Forelimb muscle (tissue), 1 donor: ENCODE measurements at regions not wholly inside any gene's neighbourhood (a gene's known extent, or its start where the extent isn't known, plus 50 kb on each side); places are given as distances from the start of the nearest gene placed in this dataset.
A peak's percentile ranks its signal among the peaks of the same experiment; 100 is the strongest.
"Not testable (repeated sequence)": the region's sequence is repeated elsewhere in the genome, so short reads cannot be mapped to it uniquely, and the experiment has no call there.

ENCODE experiments used
- DNase-seq: peaks from one replicate; pipeline ENCODE4 v3.0.0-alpha.2; 2013; ENCODE audit warnings: low read depth

DNA sequence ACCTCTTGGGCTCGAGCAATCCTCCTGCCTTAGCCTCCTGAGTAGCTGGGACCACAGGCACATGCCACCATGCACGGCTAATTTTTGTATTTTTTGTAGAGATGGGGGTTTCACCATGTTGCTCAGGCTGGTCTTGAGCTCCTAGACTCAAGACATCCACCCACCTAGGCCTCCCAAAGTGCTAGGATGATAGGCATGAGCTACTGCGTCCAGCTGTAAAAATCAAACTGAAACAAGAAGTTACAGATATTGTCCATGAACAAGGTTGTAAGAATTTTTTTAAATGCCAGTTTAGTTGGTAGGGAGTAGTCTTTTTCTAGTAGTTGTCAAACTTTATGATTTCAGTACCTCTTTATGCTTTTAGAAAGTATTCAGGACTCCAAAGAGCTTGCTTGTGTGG is 424.4 kb upstream of the PMFBP1 start:
- no peak for DNase-seq

DNA sequence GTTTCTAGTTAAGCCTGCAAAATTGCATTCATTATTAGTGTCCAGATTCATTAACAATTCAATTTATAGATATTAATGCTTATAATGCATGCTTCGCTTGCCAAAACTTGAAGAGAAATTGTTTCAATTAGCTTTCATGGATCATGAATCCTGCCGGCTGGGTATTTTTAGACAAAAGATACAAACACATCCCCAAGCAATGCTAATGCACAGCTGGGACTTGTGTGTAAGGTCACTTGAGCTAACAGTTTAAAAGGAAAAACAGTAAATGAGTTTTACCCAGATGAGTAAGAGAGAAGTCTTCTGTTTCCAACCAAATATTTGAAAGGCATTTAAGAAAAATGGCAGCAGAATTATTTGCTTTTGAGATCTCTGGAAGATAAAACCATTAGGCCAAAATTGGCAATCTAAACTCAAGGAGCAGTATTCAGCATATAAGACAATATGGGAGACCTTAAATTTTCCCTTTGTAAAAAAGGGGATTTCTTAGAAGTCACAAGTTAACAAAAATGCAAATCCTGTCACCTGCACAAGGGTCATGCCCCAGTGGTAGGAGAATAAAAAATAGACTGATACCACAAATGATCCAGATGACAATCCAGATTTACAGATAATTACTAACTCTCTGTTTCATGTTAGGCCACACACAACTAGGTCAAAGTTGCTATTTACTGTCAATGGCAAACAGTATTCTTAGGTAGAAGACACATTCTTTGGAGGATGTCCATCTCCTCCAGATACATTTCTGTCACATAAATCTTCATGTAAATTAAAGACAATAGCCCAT is 418.4 kb upstream of the PMFBP1 start:
- DNase-seq: no peak

DNA sequence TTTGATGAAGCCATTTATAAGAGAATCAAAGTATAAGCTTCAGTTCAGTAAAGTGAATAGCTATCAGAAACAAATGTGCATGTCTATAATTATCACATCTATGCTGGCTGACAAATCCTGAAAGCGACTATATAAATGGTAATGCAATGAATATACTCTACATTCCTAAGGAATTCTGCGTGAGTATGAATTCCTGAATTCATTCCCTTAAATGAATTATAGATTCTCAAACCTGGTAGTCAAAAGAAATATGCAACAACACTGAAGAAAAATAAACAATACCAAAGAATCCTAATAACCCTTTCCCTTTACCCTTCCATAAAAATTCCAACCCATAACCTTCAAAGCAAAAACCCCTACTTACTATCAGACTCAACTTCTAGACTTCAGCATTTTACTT is 416.6 kb upstream of the PMFBP1 start:
- DNase-seq: no peak

DNA sequence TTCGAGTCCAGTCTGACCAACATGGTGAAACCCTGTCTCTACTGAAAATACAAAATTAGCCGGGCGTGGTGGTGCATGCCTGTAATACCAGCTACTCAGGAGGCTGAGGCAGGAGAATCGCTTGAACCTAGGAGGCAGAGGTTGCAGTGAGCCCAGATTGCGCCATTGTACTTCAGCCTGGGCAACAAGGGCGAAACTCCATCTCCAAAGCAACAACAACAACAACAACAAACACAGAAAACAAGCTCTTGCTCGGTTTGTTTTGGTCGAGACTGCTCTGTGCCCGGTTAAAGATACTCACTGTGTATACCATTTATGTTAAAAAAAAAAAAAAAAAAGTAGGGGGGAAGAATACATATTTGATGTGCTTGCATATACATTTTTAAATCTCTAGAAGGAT is 406.1 kb upstream of the PMFBP1 start:
- not testable (repeated sequence) for DNase-seq

DNA sequence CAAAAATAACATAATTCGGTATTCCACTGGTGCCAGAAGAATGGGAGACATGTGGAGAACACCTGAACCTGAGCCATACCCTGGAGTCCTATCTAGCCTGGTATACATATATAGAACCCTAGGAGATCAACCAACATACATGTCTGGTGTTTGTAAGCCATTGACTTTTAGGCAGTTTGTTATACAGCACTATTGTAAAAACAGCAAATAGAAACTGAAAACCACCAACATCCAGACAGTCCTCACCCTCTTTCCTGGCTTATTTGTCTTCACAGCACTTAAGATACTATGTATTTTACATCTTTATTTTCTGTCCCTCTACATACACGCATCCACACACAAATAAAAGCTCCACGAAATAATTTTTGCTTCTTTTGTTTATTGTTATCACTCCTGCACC is 404.2 kb upstream of the PMFBP1 start:
- DNase-seq: no peak

DNA sequence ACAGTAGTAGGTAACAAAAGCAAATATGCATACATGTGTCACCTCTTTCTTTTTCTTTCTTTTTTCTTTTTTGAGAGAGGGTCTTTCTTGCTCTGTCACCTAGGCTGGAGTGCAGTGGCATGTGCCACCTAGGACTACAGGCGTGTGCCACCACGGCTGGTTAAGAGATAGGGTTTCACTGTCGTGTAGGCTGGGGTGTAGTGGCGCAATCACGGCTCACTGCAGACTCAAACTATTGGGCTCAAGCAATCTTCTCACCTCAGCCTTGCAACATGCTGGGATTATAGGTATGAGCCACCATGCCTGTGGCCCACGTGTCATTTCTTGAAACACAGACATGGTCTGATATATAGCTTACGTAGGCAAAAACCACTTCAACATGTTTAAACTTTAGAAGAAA is 397.7 kb upstream of the PMFBP1 start:
- no peak for DNase-seq

DNA sequence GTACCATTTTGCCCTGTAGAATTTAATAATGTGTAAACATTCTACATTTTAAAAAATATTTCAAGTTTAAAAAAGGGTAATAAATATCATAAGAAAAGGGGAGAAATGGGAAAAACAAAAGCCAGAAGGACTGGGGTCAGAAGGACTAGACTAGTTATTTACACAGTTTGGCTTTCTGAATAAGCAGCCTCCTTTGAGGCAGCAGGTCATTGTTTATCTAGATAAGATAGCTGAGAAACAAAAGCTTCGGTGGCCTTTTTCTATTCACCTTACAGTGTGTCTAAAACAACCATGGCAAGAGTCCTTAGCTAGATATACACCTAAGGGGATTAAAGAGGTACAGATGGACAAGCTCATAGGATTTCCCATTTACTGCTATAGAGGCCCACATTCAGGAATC is 396.5 kb upstream of the PMFBP1 start:
- DNase-seq: no peak

DNA sequence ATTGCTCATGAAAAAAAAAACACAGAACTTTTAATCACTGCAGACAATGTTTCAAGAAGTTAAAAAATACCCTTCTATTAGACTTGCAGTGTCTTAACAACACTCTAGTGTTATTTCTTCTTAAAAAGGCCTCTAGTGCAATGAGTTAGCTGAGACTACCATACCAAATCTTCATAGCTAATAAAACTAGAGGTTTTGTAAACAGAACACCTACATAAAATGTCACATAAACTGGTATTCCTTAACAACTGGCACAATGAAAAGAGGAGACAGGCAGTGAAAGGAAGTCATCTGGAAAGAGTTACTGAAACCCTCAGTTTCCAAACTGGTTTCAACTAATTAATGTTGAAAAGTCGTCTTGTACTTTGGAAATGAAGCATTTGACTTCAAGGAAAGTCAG is 394.2 kb upstream of the PMFBP1 start:
- no peak for DNase-seq

DNA sequence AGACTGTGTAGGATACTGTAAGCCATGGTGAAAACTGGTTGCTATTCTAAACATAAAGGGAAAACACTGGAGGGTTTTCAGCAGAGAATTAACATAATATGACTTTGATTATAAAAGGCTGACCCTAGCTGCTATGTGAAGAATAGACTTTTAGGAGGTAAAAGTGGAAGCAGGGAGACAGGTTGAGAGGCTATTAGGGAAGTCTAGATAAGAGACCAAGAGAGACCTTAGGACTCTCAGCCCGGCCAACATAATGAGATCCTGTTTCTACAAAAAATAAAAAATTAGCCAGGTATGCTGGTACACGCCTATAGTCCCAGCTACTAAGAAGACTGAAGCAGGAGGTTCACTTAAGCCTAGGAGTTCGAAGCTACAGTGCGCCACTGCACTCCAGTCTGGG is 393.2 kb upstream of the PMFBP1 start:
- DNase-seq: no peak

DNA sequence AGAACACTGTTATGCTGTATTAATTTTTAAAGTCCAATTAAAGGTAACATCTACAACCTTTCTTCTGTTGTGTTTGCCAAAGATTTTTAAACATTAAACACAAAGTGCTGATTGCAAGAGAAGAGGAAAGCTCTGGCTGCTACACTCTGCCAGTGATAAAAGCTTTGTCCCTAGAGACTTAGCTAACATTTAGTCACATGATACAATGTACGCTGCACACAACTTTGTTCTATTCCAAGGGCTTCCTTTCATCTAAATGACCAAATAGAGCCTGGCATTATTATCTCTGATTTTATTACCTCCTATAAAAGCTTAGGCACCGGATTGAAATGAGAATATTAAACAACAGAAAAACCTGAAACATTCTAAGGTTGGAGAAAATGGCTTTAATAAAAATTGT is 388.7 kb upstream of the PMFBP1 start:
- DNase-seq: no peak

DNA sequence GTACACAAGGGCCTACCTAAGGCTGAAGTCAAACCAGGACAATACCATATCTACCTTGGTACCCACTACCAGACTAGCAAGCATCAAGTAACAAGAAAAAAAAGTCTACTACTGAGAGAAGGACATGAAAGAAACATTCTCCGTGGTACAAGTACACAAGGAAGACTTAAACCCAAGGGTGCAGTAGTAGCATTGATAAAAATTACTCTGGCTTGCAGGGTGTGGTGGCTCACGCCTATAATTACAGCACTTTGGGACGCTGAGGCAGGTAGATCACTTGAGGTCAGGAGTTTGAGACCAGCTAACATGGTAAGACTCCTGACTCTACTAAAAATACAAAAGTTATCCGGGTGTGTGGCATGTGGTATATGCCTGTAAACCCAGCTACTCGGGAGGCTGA is 386.5 kb upstream of the PMFBP1 start:
- no peak for DNase-seq

DNA sequence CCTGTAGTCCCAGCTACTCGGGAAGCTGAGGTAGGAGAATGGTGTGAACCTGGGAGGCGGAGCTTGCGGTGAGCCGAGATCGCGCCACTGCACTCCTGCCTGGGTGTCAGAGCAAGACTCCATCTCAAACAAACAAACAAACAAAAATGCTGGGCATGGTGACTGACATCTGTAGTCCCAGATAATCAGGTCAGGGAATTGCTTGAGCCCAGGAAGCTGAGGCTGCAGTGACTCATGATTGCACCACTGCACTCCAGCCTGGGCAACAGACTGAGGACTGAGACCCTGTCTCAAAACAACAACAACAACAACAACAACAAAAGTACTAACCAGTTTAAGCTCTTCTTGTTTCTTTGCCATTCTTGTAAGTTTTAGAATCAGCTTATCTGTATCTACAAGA is 383.0 kb upstream of the PMFBP1 start:
- DNase-seq: no peak

DNA sequence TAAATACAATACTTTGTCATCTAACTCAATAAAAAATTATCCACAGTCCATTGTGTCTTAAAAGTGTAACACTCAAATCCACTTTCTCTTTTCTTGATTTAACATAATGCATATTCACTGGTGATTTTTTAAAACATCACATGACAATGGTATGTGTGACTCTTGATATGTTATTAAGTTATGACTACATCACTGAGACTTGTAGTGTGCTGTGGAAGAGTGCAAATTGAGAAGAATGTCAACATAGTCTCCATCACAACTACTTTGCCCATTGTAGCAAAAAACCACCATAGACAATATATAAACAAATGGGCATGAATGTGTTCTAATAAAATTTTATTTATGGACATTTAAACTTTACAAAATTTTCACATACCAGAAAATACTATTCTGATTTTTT is 380.7 kb upstream of the PMFBP1 start:
- DNase-seq: no peak

DNA sequence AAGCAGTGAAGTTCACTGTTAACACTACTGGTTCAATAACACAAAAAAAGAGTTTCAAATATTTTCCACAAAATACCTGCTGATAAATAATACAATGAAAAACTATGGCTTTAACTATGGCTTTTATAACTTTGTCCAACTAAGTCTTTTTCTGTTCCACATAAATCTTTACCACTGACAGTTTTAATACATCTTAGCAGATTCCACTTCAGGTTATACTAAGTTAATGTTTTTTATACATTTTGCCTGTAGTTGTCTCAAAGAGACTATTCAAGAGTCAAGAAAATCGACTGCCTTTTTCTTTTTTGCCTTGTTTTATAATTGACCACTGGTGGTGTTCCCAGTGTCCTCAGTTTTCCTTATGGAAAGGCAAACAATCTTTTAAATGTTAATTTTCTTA is 379.7 kb upstream of the PMFBP1 start:
- no peak for DNase-seq

DNA sequence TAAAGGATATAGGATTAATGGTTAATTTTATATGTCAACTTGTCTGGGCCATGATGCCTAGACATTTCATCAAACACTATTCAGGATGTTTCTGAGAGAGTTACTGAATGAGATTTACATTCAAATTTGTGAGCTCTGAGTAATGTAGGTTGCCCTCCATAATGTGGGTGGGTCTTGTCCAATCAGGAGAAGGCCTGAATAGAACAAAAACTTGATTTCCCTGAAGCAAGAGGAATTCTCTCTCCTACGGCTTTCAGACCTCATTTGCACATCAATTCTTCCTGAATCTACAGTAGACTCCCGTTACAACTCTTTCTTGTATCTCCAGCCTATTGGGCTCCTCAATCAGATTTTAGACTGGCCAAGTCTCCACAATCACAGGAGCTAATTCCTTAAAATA is 377.9 kb upstream of the PMFBP1 start:
- DNase-seq: no peak

DNA sequence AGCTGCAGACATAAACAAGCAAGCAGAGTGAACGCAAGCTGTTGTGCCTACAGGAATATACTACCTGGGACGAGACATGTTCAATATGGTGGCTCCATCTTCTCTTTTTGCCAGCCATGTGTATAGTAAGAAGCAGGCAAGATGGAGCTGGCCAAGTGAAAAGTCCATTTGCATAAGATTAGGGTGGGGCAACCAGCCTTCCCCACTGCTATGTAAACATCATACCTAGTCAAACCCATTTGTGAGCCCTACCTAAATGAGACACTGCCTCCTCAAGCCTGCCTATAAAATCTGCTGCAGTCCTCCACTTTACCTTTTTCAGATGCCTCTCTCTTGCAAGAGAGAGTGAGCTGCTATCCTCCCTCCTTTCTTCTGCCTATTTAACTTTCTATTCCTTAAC is 370.1 kb upstream of the PMFBP1 start:
- DNase-seq: no peak

DNA sequence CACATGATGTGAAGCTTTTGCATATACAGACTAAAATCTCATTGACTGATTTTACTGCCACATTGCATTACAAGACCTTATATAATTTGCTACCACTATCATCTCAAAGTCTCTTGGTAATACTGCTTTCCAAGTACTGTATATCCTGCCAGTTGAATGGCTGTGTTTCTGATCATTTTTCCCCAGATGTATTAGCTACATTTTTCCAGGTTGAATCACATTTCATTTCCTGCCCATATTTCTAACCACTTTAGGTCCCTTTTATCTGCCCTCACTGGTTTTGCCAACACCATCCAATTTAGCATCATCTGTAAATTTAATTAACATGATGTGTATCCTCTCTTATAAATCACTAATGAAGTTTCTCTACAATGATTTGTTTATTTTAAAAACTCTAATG is 365.7 kb upstream of the PMFBP1 start:
- DNase-seq: no peak

DNA sequence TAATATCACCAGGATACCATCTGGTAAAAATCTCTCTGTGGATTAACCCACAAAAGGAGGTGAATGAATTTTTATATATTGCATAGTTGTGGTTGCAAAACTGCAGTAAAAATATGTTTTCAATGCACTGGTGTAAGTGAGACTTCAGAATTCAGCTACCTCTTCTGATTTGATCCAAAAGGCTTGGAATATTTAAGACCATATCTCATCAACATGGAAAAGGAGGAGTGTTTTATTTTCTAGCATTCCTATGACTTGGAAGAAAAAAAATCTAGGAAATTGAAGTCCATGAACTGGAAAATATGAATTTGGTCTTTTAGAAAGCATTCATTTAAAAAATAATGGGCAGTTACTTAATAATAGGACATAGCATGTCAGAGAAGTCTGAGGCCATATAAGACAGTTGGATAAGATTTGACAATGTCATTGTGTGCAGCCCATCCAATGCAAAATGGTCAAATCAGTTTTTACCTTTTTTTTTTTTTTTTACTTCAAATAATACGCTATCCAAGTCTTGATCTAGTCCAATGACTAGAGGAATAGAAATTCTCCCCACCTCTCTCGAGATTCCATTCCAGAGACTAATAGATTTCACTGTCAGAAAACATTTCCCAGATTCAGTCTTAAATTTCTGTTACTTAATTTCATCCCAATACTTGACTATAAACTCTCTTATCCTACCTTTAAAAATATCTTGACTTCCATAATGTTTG is 364.9 kb upstream of the PMFBP1 start:
- no peak for DNase-seq

DNA sequence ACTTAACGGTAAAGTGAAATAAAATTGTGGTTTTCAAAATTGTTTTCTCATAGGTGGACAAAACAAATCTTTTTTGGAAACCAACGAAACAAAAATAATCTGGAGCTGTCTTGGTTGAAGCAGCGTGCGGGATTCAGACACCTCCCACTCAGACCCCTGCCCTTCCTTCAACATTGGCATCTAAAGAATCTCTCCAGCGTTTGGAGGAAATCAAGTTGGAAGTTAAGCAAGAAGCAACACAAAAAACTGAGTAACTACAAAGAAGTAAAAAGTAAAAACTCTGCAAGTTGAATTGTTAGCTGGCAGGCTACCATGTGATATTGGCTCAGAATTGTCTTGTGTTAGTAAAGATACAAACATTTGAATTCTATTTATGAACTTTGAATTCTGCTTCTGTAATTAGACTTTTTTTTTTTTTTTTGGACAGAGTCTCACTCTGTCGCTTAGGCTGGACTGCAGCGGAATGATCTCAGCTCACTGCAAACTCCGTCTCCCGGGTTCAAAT is 361.0 kb upstream of the PMFBP1 start:
- peak; percentile 24 for DNase-seq

DNA sequence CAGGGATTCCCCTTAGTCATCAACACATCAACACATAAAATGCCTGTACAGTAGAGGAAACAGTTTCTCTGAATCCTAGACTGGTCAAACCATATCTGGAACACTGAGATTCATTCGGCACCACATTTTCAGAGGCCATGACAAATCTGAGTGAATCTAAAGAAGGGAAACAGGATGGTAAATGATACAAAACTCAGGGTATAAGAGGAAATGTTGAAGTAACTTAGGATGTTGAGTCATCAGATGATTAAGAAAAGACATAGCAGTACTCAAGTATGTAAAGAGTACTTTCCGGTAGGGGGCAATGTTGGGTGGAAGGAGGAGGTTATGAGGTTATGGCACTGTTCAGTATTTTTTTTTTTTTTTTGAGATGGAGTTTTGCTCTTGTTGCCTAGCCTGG is 358.5 kb upstream of the PMFBP1 start:
- no peak for DNase-seq

DNA sequence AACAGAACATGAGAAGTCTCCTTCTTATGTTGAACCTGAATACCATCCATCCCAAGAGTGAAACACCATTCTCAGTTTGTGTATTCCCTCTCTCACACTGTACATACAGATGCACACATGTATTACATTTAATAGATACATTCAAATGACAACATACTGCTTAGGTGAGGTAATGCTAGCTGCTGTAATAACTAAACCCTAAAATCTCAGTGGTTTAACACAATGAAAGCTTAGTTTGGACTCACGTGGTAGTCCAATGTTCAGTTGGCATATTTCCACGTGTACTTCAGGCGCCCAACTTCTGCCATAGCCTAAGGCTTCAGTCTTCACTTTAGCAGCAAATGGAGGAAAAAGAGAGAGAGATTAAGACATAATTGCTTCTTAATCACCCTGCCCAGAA is 351.1 kb upstream of the PMFBP1 start:
- no peak for DNase-seq

DNA sequence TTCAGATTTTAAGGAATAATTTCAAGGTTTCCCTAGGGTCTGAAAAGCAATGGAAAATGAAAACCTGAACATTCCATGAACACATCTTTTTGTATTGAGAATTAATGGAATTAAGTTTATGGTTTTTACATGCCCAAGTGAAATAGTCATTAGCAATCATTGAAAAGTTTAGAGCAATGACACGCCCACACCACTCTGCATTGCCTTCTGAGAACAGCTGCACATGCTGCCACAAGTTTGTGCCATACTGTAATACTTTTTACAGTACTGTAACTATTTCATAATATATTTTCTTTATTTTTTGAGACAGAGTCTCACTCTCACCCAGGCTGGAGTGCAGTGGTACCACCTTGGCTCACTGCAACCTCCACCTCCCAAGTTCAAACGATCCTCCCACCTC is 345.2 kb upstream of the PMFBP1 start:
- DNase-seq: no peak

DNA sequence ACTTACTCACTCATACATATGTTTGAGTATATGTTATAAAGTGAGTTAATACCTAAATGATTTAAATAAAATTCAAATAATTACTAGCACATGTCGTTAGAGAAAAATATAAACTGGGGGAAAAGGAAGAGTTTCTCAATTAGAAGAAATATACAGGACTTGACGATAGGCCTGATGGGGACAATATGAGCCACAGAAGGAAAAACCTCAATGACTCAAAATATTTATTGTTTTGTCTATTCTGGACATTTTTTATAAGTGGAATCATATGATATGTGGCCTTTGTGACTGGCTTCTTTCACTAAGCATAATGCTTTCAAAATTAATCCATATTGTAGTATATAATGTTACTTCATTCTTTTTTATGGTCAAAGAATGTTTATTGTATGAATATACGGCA is 339.2 kb upstream of the PMFBP1 start:
- no peak for DNase-seq

DNA sequence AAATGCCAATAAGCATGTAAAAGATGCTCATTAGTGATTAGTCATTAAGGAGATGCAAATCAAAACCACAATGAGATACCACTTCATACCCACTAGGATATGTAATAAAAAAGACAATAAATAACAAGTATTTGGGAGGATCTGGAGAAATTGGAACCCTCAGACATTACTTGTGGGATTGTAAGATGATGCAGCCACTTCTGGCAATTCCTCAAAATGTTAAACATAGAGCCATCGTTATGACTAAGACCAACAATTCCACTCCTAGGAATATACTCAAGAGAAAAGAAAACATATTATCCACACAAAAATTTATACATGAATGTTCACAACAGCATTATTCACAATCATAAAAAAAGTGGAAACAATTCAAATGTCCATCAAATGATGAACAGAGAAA is 336.2 kb upstream of the PMFBP1 start:
- DNase-seq: no peak
